HG03558 (cell line): ENCODE measurements at regions not wholly inside any gene's neighbourhood (a gene's known extent, or its start where the extent isn't known, plus 50 kb on each side); places are given as distances from the start of the nearest gene placed in this dataset.
"Not testable (repeated sequence)": the region's sequence is repeated elsewhere in the genome, so short reads cannot be mapped to it uniquely, and the experiment has no call there.

Source experiments
- ATAC-seq: cut with Tn5 transposase; IDR thresholded peaks from one replicate; pipeline ENCODE4 v1.9.1; 2021; ENCODE audit warnings: moderate number of reproducible peaks; ENCODE audit not compliant: unreplicated experiment; ENCODE audit errors: extremely low read depth

DNA sequence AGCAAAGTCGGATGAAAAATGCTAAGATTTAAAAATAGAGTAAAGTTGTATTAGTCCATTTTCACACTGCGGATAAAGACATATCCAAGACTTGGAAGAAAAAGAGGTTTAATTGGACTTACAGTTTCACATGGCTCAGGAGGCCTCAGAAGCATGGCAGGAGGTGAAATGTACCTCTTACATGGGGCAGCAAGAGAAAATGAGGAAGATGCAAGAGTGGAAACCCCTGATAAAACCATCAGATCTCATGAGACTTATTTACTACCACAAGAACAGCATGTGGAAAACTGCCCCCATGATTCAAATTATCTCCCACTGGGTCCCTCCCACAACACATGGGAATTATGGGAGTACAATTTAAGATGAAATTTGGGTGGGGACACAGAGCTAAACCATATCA, 391.7 kb downstream of the PTPRC start:
- not testable (repeated sequence) for ATAC-seq

DNA sequence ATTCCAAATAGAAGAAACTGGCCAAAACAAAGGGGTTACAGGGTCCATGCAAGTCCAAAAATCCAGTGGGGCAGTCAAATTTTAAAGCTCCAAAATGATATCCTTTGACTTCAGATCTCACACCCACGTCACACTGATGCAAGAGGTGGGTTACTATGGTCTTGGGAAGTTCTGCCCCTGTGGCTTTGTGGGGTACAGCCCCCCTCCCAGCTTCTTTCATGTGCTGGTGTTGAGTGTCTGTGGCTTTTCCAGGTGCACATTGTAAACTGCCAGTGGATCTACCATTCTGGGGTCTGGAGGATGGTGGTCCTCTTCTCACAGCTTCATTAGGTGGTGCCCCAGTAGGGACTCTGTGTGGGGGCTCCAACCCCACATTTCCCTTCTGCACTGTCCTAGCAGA, 392.3 kb downstream of the PTPRC start:
- ATAC-seq: not testable (repeated sequence)

GRCh38 chr1:199032479-199032878, 393.6 kb downstream of the PTPRC start:
- ATAC-seq: not testable (repeated sequence)

DNA sequence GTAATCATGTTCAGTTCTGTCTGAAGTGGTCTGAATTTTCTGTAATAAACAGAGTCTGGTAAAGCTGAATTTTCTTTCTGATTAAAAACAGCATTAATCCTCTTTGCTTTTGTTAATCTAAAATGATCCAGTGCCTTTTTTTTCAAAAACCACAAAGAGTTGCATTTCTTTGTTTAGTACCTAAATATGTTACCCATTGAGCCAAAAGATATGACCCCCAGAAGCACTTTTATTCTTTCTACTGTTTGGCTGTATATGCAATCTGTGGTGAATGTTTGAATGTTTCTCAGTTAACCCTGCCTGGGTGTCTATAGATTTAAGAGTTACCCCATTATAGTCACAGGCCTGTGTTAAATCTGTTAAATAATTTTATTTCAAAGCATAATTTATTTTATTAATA, 394.8 kb downstream of the PTPRC start:
- ATAC-seq: no peak

DNA sequence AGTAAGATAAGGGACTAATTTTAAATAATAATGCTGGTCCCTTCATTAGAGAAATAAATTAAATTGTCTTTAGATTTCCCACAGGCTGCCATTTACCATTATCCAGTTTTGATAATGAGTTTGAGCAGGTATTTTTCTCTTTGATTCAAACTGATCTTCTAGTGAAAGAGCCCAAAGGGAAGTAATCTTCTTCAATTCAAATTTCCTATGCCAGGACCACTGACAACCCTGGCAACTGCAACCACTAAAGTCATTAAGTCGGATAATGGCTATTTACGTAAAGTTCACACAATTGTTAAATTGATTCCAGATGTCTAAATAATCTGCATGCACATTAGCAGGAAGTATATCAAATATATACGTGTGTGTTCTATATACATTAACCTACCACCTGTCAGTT, 399.3 kb downstream of the PTPRC start:
- ATAC-seq: no peak

DNA sequence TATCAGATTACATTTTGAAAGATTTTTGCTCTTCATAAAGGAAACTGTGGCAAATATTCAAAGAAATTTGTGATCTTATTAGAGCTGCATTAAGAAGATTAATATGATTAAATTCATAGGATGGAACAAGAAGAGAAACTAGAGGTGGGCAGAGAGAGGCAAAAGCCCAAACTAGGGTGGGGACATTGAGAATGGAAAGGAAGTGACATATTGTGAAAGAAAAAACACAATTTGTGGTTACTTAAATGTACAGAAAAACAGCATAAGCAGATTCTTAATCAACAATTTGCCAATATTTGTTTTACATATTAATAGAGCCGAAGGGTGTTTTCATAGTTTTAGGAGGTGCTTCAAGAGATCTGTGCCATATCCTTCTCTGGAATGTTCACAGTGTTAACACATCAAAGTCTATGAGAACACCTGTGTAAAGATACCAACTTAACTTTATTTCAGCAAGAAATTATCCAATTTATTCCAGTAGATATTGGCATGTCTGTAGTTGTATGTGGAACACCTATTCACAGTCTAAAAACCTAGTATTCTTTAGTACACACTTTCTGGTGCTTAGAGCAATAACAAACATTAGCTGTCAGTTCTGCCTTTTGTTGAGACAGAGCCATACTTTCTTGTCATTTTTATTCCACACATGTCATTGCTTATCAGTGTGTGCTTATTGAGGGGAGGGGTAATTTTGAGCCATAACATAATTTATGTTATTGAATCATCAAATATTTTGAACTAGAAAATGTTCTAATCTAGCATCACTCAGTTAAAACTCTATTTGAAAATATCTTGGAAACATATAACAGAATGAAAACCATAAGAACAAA, 401.5 kb downstream of the PTPRC start:
- no peak for ATAC-seq

- peak; percentile 94 for ATAC-seq
These were observed 402.5 kb downstream of the PTPRC start for GRCh38 chr1:199041173-199041914.

- no peak for ATAC-seq
These were observed 403.4 kb downstream of the PTPRC start for GRCh38 chr1:199042193-199042592.

DNA sequence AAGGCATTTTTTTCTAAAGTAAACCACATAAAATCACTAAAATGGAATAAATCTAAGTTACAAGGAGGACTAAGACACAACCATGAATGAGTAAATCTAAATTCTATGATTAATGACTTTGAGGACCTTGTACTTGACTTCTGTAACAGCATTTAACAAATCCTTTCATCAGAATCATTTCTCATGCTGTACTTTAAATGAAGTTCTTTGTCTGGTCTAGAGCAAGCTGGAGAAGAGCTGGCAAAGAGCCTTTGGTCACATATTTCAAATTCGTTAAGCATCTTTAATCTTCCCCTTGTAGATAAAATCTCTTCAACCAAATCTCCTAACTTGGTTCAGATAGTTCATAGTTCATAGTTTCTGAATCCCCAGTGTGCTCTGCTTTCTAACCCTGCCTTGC, 405.4 kb downstream of the PTPRC start:
- ATAC-seq: no peak

DNA sequence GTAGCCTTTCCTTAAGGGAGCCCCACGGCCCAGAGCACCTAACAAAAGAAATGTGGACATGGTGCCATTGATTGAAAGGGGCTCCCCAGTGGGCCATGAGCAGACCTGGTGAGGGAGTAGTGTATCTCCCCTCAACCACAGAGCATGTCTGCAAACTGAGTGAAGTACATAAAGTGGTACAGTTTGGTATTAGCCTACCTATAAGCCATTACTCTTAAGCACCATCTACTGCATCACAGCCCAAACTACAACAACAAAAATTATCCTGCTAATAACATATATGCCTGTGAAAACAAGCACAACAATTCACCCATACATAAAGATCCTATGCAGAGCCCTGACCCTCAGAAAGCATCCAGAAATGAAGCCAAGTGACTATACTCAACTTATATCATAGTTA, 407.8 kb downstream of the PTPRC start:
- ATAC-seq: no peak

DNA sequence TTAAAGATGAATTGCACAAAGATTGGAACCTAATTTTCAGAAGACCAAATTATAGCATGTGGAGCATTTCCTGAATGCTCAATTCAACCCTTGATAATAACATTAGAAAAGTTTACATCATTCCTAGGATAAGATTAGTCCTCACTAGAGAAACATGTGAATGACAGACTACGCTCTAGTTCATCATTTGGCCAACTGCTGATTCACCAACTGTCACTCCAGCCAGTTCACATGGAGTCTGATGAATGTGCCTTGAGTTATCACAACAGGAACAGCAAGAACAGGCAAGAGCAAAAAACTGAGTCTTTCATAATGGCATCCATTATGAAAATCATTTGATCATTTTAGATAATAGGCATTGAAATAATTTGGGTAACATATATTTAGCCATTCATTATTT, 415.9 kb downstream of the PTPRC start:
- ATAC-seq: no peak

DNA sequence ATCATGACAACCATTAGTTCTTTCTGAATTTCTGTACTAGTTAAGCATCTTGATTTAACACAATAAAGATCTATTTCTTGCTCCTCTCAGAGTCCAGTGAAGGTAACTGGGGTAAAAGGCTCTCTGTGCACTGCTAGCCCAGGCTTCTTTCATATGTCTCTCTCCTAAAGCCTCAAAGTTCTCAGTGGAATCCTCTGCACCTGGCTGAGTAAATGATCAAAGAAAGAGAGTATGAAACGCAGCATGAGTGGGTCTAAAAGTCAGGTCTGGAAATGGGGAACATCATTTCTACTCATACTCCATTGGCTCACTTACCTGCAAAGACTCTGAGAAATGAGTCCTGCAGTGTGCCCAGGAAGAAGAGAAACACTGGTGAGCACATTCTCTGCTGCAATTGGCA, 418.5 kb downstream of the PTPRC start:
- no peak for ATAC-seq

GRCh38 chr1:199058281-199058680, 419.4 kb downstream of the PTPRC start:
- ATAC-seq: no peak

DNA sequence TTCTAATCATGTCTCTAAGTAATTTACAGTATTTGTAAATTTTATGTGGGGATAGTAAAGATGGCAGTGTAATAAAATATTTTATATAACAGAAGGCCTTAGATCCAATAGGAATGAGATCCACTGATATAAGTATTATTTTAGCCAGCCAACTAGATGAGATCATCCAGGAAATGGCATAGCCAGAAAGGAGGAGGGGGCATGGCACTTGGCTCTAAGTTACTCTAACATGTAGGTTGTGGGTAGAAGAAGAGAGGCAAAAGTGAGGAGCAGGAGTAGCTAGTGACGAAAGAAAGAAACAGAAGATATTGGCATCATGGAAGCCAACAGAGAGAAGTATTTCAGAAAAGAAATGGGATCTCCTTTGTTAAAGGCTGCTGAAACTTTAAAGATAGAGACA, 426.1 kb downstream of the PTPRC start:
- no peak for ATAC-seq

DNA sequence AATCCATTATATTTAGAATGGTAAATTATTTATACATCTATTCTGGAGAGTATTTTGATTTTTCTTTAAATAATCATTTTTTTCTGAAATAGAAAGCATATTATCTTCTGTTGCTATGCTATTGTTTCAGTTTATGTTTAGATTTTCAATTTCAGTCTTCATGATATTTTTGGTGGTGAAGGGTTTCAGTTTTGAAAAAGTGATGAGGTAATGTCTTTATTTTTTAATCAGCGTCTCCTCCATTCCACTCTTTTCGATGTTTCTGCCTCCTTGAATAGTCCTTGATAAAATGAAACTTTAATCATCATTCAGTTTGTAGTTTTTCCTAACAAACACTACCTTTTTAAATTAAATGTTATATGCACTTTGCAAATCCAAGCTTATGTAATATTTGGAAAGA, 428.6 kb downstream of the PTPRC start:
- peak; percentile 75 for ATAC-seq

DNA sequence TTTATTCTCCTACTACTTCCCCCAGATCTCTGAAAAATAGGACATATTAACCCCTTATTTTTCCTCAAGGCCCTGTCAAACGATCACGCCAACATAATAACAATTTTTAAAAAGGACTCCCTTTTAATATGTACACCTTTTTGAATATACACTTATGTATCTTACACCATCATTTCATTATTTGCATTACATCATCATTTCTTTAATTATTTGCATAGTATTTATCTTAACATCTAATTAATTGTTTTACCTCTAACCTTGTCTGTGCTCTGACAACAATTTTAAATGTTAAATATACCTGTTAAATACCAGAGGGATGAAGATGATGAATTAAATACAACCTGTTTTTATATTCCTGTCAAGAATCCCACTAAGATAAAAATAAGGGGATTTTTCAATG, 432.2 kb downstream of the PTPRC start:
- ATAC-seq: no peak

GRCh38 chr1:199073166-199073565, 434.3 kb downstream of the PTPRC start:
- ATAC-seq: no peak

GRCh38 chr1:199075792-199076191, 437.0 kb downstream of the PTPRC start:
- ATAC-seq: no peak

GRCh38 chr1:199079994-199080393, 441.2 kb downstream of the PTPRC start:
- no peak for ATAC-seq

GRCh38 chr1:199081739-199082138, 442.9 kb downstream of the PTPRC start:
- ATAC-seq: peak; percentile 58

- ATAC-seq: no peak
These were observed 444.0 kb downstream of the PTPRC start for GRCh38 chr1:199082778-199083389.
